GM12875 (cell line): ENCODE measurements at regions not wholly inside any gene's neighbourhood (a gene's known extent, or its start where the extent isn't known, plus 50 kb on each side); places are given as distances from the start of the nearest gene placed in this dataset.

Source experiments
- H3K4me3 ChIP-seq: one replicate; pipeline ENCODE4 v1.5.1; 2011; ENCODE audit warnings: low read depth, low read length, control low read depth
- TF ChIP-seq, protein P1 (sequence below): IDR thresholded peaks from 2 replicates; pipeline ENCODE4 v1.5.1; 2011; ENCODE audit warnings: low read depth, mild to moderate bottlenecking, control low read depth, inconsistent platforms, low read length, moderate library complexity, borderline replicate concordance; ENCODE audit not compliant: insufficient read depth

DNA sequence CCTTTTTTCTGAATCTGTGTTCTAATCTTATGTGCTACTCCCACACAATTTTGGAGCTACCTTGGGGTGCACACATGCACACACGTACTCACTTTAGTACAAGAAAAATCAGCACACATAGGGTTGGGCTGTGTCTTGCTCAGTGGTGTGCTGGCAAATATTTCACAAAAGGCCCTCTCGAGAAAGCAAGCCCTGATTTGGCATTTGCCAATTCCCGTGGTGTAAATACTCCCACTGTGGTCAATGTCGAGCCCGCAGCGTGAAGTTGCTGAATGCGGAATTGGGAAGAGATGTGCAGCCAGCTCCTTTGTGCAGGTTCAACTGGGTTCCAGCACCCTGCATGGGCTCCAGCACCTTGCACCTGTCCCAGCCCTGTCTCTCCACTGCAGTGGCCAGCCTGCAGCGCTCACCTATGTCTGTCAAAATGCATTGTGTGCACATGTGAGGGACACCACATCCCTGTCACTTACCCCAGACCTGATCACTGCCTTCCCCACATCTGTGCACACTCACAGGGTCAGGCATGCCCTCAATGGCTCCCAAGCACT, 78.4 kb upstream of the WNT4 start:
- TF ChIP-seq, protein P1, sequence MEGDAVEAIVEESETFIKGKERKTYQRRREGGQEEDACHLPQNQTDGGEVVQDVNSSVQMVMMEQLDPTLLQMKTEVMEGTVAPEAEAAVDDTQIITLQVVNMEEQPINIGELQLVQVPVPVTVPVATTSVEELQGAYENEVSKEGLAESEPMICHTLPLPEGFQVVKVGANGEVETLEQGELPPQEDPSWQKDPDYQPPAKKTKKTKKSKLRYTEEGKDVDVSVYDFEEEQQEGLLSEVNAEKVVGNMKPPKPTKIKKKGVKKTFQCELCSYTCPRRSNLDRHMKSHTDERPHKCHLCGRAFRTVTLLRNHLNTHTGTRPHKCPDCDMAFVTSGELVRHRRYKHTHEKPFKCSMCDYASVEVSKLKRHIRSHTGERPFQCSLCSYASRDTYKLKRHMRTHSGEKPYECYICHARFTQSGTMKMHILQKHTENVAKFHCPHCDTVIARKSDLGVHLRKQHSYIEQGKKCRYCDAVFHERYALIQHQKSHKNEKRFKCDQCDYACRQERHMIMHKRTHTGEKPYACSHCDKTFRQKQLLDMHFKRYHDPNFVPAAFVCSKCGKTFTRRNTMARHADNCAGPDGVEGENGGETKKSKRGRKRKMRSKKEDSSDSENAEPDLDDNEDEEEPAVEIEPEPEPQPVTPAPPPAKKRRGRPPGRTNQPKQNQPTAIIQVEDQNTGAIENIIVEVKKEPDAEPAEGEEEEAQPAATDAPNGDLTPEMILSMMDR: no peak

DNA sequence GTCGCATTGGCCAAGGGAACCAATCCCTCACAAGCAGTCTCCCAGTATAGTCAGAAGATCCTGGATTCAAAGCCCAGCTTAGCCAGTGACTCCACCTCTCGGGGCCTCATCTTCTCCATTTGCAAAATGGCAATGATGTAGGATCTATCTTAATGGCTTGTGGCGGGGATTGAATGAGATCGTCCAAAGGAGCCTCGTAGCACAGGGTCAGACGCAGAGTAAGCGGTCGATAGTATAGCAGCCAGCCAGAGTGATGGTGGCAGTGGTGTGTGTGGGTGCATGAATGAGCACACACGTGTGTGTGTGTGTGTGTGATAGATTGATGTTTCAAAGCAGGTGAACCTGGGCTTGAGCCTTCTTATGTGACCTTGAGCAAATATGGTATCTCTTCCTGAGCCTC, 79.8 kb upstream of the WNT4 start:
- no peak overlapping the region for H3K4me3 ChIP-seq
- TF ChIP-seq, protein P1: no peak

More for the DNA sequence above, 78.4 kb upstream of the WNT4 start:
- H3K4me3 ChIP-seq: no peak overlapping the region

DNA sequence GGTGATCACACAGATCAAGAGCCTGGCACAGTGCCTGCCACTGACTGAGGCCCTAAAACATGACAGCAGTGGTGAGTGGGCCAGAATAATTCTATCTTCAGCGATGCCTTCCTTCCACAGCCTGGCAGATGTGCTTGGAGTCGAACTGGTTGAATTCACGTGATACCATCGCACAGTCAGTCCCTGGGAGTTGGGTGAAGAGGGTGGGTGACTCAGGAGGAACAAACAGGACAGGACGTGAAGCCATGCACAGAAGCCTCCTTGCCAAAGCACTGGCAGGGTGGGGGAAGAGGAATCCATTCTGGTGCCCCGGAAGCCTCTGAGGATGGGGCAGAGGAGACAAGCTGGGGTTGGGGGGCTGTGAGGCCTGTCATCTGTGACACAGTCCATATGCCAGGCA, 80.3 kb upstream of the WNT4 start:
- H3K4me3 ChIP-seq: no peak overlapping the region
- TF ChIP-seq, protein P1: no peak

GRCh38 chr1:22224091-22224490, 81.2 kb upstream of the WNT4 start:
- TF ChIP-seq, protein P1: no peak

GRCh38 chr1:22224631-22225030, 81.7 kb upstream of the WNT4 start:
- TF ChIP-seq, protein P1: no peak
- no peak overlapping the region for H3K4me3 ChIP-seq

More at GRCh38 chr1:22224091-22224490, 81.2 kb upstream of the WNT4 start:
- no peak overlapping the region for H3K4me3 ChIP-seq

DNA sequence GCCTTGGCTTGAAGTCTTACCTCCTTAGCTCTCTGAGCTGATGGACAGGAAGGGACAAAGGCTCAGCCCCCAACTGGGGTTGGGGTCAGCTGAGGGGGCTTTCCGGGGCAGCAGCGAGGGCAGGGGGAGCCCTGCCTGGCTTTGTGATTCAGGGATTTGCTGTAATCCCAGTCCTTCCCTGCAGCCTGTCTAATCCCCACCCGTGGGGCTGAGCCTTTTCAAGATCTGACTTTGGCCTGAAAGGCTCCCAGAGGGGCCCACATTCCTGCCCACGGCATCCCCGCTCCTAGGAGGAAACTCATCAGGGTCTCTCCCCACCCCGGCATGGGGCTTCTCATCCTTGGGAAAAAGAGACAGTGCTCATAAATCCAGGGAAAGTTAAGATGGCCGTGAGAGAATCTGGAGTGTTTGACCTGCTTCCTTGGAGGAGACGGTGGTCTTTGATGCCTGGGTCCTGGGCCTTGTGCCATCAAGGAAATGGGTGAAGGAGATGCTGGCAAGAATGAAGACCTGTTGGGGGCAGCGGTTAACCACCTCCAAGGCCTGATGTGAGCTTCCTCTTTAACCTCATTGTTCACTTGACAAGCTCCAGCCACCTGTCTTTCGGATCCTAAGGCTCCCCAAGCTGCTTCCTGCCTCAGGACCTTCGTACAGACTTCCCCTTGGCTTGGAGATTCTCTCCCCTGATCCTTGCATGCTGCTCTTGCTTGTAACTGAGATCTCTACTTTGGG, 83.1 kb upstream of the WNT4 start:
- H3K4me3 ChIP-seq: no peak overlapping the region
- TF ChIP-seq, protein P1: no peak

GRCh38 chr1:22228074-22228473, 85.2 kb upstream of the WNT4 start:
- TF ChIP-seq, protein P1: no peak

More at GRCh38 chr1:22228074-22228473, 85.2 kb upstream of the WNT4 start:
- no peak overlapping the region for H3K4me3 ChIP-seq
